GM18907 (cell line): ENCODE measurements at regions not wholly inside any gene's neighbourhood (a gene's known extent, or its start where the extent isn't known, plus 50 kb on each side); places are given as distances from the start of the nearest gene placed in this dataset.

Experiments used
- ATAC-seq: cut with Tn5 transposase; IDR thresholded peaks from one replicate; pipeline ENCODE4 v1.9.1; 2021; ENCODE audit warnings: mild to moderate bottlenecking, moderate library complexity; ENCODE audit not compliant: unreplicated experiment

DNA sequence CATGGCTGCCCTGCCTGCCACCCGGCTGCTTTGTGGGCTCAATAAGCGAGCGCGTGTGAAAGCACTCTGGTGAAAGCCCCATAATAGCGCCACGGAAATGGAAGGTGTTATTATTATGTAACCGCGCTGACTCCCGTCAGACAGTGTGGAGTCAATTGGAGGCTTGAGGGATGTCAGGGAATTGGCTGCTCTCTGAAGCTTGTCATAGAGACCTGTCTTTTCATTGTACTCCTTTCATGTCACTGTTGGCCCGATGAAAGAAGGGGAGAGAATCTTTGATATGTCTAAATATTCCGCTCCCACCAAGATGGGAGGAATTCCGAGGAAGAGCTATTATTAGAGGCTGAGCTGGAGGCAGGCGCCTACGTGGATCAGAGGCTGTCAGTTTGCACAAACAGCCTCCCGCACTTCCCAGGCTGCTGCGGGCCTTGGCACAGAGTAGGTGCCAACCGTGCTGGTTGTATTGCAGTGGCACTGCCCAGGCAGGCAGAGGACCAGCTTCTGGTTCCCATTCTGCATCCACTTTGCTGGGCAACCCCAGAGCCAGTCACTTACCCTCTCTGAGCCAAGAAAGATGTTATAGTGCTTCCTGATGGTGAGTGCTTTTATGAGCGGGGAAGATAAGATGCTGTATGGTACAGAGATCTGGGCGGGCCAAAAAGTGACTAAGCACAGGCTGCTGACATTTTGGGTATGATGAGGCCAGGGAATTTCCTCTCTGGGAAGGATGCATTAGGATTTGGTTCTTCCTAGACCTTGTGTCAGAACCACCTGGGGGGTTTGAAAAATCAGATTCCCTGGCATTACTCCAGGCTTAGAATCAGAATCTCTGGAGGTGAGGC is 151.4 kb downstream of the RPS24 start:
- no peak for ATAC-seq

- ATAC-seq, result no peak
Observed at GRCh38 chr10:78185693-78186055, 152.0 kb downstream of the RPS24 start.

GRCh38 chr10:78186572-78186971 is 152.9 kb downstream of the RPS24 start:
- ATAC-seq, result no peak

DNA sequence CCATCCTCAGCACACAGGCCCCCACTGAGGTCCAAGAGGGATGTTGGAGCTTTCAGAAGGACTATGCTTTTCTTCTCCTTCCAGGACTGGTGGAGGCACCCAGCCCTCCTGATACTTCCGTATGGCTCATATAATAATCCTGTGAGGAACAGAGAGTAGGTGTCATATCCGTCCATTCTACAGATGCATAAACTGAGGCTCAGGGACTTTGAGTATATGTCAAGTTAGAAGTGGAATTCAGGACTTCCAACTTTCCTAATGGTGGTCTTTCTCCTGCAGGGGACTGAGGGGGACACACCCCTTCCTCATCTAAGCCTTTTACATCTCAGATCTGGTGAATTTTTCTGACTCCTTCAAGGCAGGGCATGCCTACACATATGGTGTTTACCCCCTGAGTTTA is 153.7 kb downstream of the RPS24 start:
- ATAC-seq, result no peak

GRCh38 chr10:78188446-78188845 is 154.8 kb downstream of the RPS24 start:
- ATAC-seq, result no peak

- ATAC-seq, result no peak
Observed at GRCh38 chr10:78190051-78190825, 156.6 kb downstream of the RPS24 start.

DNA sequence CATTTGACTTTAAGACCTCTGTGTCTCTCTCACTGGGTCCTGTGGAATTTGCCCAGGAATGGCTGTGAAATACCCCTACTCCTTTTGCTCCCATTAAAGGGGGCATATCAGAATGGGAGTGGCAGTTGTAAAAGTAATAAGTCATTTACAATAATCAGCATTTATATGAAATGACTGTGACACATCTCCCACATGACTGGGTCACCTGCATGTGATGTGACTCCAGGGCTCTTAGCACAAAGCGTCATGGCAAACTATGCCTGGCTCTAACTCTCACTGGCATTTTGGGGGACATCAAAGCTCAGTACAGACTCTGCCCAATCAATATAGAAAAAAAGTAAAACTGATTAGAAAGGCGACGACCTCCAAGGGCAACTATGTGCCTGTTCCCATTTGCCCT is 157.6 kb downstream of the RPS24 start:
- no peak for ATAC-seq

- ATAC-seq, result no peak
Observed at GRCh38 chr10:78193189-78193588, 159.5 kb downstream of the RPS24 start.

- no peak for ATAC-seq
Observed at GRCh38 chr10:78194050-78194449, 160.4 kb downstream of the RPS24 start.

GRCh38 chr10:78194539-78195402 is 161.1 kb downstream of the RPS24 start:
- ATAC-seq, result no peak

GRCh38 chr10:78196396-78196795 is 162.7 kb downstream of the RPS24 start:
- ATAC-seq, result no peak

GRCh38 chr10:78196964-78197363 is 163.3 kb downstream of the RPS24 start:
- ATAC-seq, result no peak

DNA sequence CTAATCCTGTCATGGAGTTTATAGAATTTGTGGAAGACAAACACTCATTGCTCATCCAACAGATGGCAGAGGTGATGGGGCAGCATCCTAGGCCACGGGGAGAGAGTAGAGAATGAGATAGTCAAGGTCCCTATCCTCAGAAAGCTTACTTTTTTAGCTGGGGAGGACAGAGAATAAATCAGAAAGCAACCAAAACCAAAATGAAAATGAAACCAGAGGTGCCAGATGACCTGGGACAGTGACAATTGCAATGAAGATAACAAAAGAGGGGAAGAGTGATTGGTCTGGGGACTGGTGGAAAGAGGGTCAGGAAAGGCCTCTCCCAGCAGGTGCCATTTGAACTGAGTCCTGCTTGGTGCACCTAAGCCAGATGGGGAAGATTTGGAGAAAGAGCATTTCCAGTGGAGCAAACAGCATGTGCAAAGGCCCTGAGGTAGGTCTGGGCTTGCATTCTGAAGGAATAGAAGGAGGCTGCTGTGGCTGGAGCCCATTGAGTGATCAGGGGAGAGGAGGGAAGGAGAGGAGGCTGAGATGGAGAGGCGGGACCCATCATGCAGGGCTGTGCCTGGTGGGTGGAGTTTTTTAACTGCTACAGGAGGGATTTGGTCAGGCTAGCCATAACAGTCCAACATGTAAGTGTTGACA is 164.1 kb downstream of the RPS24 start:
- no peak for ATAC-seq

DNA sequence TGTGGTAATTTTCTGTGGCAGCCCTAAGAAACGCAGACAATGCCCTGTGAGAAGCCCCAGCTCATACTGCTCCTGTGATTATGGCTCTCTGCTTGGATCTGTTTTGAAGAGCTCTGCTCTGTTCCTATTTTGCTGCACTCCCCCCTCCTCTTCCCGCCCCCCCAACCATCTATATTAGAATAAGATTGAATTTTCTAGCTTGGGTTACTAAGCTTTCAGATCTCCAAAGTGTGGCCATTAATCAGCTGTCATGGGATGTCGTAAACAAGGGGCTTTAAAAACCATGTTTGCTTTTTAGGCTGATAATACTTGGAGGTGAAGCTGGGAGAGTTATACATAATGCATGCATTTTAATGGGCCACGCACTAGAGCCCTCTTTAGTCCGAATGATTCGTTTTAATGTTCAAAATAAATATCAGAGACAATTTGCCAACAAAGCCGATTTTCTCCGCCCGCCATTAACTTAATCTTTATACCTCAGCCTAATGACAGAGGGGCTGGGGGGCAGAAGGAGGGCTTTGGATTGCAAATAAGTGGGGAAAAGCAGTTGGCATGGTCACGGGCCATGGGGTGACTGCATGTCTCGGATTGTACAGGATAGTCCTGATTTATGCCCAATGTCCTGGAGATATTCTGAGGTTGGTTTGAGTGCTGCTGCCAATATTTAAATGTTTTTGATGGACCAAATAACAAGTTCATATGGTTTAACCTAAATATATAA is 165.5 kb downstream of the RPS24 start:
- ATAC-seq, result no peak

- no peak for ATAC-seq
Observed at GRCh38 chr10:78199759-78200158, 166.1 kb downstream of the RPS24 start.

GRCh38 chr10:78200686-78201085 is 167.0 kb downstream of the RPS24 start:
- ATAC-seq, result no peak

- ATAC-seq, result no peak
Observed at GRCh38 chr10:78202386-78202785, 168.7 kb downstream of the RPS24 start.

GRCh38 chr10:78203915-78204818 is 170.5 kb downstream of the RPS24 start:
- no peak for ATAC-seq

- ATAC-seq, result no peak
Observed at GRCh38 chr10:78205457-78206016, 171.9 kb downstream of the RPS24 start.
